Endothelial cell of umbilical vein (primary cell): ENCODE measurements at regions not wholly inside any gene's neighbourhood (a gene's known extent, or its start where the extent isn't known, plus 50 kb on each side); places are given as distances from the start of the nearest gene placed in this dataset.

Experiments used
- BruUV-seq: library from RNA; stranded (reverse); fragments of 400-500 nt; replicated peaks from 2 replicates; lab custom pipeline; 2021; lab: Mats Ljungman, UMichigan
- CTCF ChIA-PET: fragments of 300-600, 350-600 bp; sonication (Branson Sonifier 250); formaldehyde crosslinking; loops from one replicate; lab custom pipeline; 2021; ENCODE audit warnings: antibody characterized with exemption, inconsistent platforms; lab: Charles Lee
- POLR2A ChIA-PET: fragments of 300-600, 350-600 bp; sonication (Branson Sonifier 250); formaldehyde crosslinking; loops from one replicate; lab custom pipeline; 2021; ENCODE audit warnings: antibody characterized with exemption, inconsistent platforms; lab: Charles Lee
- DNase-seq: peaks from one replicate; pipeline ENCODE4 v3.0.0-alpha.2; 2011; ENCODE audit warnings: low read depth, low spot score
- FAIRE-seq: peaks from 2 replicates; lab custom pipeline; 2011; peaks lifted over from hg19 to GRCh38; lab: Jason Lieb, UNC
- H2AFZ ChIP-seq: 2 replicates; pipeline ENCODE4 v1.6.0; 2012; ENCODE audit warnings: low read depth, low read length, control low read depth, inconsistent platforms
- H3K27ac ChIP-seq: 2 replicates; pipeline ENCODE4 v1.5.1; 2011; ENCODE audit warnings: low read depth, mild to moderate bottlenecking, control low read depth, low read length, moderate library complexity; ENCODE audit not compliant: insufficient read depth
- H3K27me3 ChIP-seq, 2 experiments: 2 replicates each; pipeline versions ENCODE4 v1.6.0 to v1.6.1; 2011; ENCODE audit warnings: low read length in 2 of 2, mixed read lengths in 1 of 2; ENCODE audit not compliant: control insufficient read depth in 2 of 2, insufficient read depth in 2 of 2
- H3K36me3 ChIP-seq, 2 experiments: 2 replicates in 1 of 2; 3 replicates in 1 of 2; pipeline ENCODE4 v1.5.1; 2011; ENCODE audit warnings: low read length in 2 of 2, mild to moderate bottlenecking in 1 of 2, moderate library complexity in 1 of 2; ENCODE audit not compliant: control insufficient read depth in 2 of 2, insufficient read depth in 2 of 2; ENCODE audit errors: extremely low read depth in 1 of 2
- H3K4me1 ChIP-seq: 3 replicates; pipeline ENCODE4 v1.5.1; 2011; ENCODE audit warnings: mild to moderate bottlenecking, low read length; ENCODE audit not compliant: control insufficient read depth, insufficient read depth; ENCODE audit errors: extremely low read depth
- H3K4me2 ChIP-seq: 2 replicates; pipeline ENCODE4 v1.6.1; 2011; ENCODE audit warnings: low read length, control low read depth, mixed read lengths; ENCODE audit not compliant: insufficient read depth
- H3K4me3 ChIP-seq, 3 experiments: fragments of 200-600 bp in 1 of 3; sonication (generic), shearing (Covaris generic) in 1 of 3; replicated peaks in 1 of 3; 2 replicates each; pipeline ENCODE4 v1.5.1; 2011 to 2016; ENCODE audit warnings: control low read depth in 3 of 3, low read length in 3 of 3, mild to moderate bottlenecking in 2 of 3, inconsistent platforms in 1 of 3, low read depth in 1 of 3, moderate library complexity in 1 of 3; ENCODE audit not compliant: insufficient read depth in 1 of 3
- H3K79me2 ChIP-seq: 2 replicates; pipeline ENCODE4 v1.6.0; 2012; ENCODE audit warnings: low read length, inconsistent platforms; ENCODE audit not compliant: control insufficient read depth, insufficient read depth
- H3K9ac ChIP-seq: replicated peaks from 2 replicates; pipeline ENCODE3; 2011; ENCODE audit warnings: low read length, control low read depth; ENCODE audit not compliant: insufficient read depth; ENCODE audit errors: extremely low read depth
- H3K9me1 ChIP-seq: replicated peaks from 3 replicates; pipeline ENCODE4 v1.6.0; 2011; ENCODE audit warnings: mild to moderate bottlenecking, low read length; ENCODE audit not compliant: control insufficient read depth, insufficient read depth; ENCODE audit errors: extremely low read depth
- H3K9me3 ChIP-seq: replicated peaks from 2 replicates; pipeline ENCODE4 v1.5.1; 2012; ENCODE audit warnings: low read length, inconsistent platforms; ENCODE audit not compliant: control insufficient read depth, insufficient read depth
- H4K20me1 ChIP-seq: replicated peaks from 2 replicates; pipeline ENCODE3; 2011; ENCODE audit warnings: mild to moderate bottlenecking, low read length; ENCODE audit not compliant: control insufficient read depth, insufficient read depth; ENCODE audit errors: extremely low read depth
- EZH2 ChIP-seq: IDR thresholded peaks from 2 replicates; pipeline ENCODE4 v1.6.1; 2012; ENCODE audit warnings: borderline replicate concordance, low read depth, mild to moderate bottlenecking, moderate library complexity, low read length, inconsistent platforms; ENCODE audit not compliant: severe bottlenecking
- FOS ChIP-seq: IDR thresholded peaks from 2 replicates; pipeline ENCODE4 v1.6.1; 2011; ENCODE audit warnings: mild to moderate bottlenecking, low read length, moderate library complexity, borderline replicate concordance; ENCODE audit not compliant: insufficient read depth
- GATA2 ChIP-seq: IDR thresholded peaks from 2 replicates; pipeline ENCODE4 v1.7.0; 2011; ENCODE audit warnings: low read depth, mild to moderate bottlenecking, moderate library complexity, mixed read lengths, low read length; ENCODE audit not compliant: insufficient read length, insufficient read depth
- JUN ChIP-seq: IDR thresholded peaks from 2 replicates; pipeline ENCODE4 v1.6.1; 2011; ENCODE audit warnings: borderline replicate concordance, low read depth; ENCODE audit not compliant: insufficient read length, insufficient read depth
- MYC ChIP-seq: IDR thresholded peaks from one replicate; pipeline ENCODE4 v1.6.1; 2011; ENCODE audit warnings: mild to moderate bottlenecking, low read depth, low read length
- POLR2A ChIP-seq: IDR thresholded peaks from 2 replicates; pipeline ENCODE4 v1.6.1; 2012; ENCODE audit warnings: low read depth, mild to moderate bottlenecking, control low read depth, low read length
- POLR2AphosphoS5 ChIP-seq: IDR thresholded peaks from 2 replicates; pipeline ENCODE4 v1.6.1; 2012; ENCODE audit warnings: low read depth, mild to moderate bottlenecking, control low read depth, low read length, moderate library complexity; ENCODE audit not compliant: insufficient read depth
- dilution Hi-C: fragments of 300-500 bp; cut with MboI; formaldehyde crosslinking; loops from one replicate; pipeline ENCODE4 v1.15.0; 2019; ENCODE audit warnings: low sequenced_read_pairs; ENCODE audit not compliant: extremely low pct_ligation_motif_present
- intact Hi-C: fragments of 100-400 bp; cut with micrococcal nuclease; formaldehyde crosslinking; loops from one replicate; pipeline ENCODE4 v1.10.0; 2022
- TF ChIP-seq, protein P1 (sequence below): IDR thresholded peaks from 2 replicates; pipeline ENCODE4 v1.6.1; 2011; ENCODE audit not compliant: insufficient read depth, insufficient read length
- TF ChIP-seq, protein P2 (sequence below), 2 donors: IDR thresholded peaks; 1 replicate in 1 of 2; 2 replicates in 1 of 2; pipeline ENCODE4 v1.5.1; 2011; ENCODE audit warnings: low read length in 2 of 2, mild to moderate bottlenecking in 2 of 2, moderate library complexity in 2 of 2, control low read depth in 1 of 2, inconsistent platforms in 1 of 2, low read depth in 1 of 2; ENCODE audit not compliant: insufficient read depth in 1 of 2; ENCODE audit errors: extremely low read depth in 1 of 2

DNA sequence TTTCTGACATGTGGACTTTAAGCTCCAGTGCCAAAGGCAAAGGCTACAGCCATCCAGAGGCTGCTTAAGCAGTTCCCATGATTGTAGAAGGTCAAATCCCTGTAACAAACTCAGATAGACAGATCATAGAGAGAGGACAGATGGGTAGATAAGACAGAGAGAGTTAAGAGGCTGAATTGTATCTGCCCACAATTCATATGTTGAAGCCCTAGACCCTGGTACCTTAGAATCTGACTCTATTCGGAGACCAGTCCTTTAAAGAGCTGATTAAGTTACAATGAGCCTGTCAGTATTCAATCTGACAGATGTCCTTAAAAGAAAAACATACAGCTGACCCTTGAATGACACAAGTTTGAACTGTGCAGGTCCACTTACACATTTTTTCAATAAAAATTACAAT is 115.2 kb downstream of the RAP2A start:
- Histone ChIP-seq H4K20me1 (no peaks in the 10 kb centered on the region), H3K9ac (no peak overlapping the region), H3K4me3 (no peak overlapping the region), H3K9me1 (no peaks in the 10 kb centered on the region), H3K36me3 (no peaks in the 10 kb centered on the region), H3K27me3 (peaks cover 0 to 2% of the 10 kb centered on the region in 2 experiments), H3K9me3 (no peaks in the 10 kb centered on the region), H3K27ac (no peak overlapping the region), H2AFZ (no peak overlapping the region), H3K4me1 (no peaks in the 10 kb centered on the region), H3K79me2 (no peaks in the 10 kb centered on the region), H3K4me2 (no peak overlapping the region)
- no peak for DNase-seq
- TF ChIP-seq FOS, result no peak
- no peak for TF ChIP-seq JUN
- TF ChIP-seq, protein P1, sequence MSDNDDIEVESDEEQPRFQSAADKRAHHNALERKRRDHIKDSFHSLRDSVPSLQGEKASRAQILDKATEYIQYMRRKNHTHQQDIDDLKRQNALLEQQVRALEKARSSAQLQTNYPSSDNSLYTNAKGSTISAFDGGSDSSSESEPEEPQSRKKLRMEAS, result no peak
- TF ChIP-seq, protein P2, sequence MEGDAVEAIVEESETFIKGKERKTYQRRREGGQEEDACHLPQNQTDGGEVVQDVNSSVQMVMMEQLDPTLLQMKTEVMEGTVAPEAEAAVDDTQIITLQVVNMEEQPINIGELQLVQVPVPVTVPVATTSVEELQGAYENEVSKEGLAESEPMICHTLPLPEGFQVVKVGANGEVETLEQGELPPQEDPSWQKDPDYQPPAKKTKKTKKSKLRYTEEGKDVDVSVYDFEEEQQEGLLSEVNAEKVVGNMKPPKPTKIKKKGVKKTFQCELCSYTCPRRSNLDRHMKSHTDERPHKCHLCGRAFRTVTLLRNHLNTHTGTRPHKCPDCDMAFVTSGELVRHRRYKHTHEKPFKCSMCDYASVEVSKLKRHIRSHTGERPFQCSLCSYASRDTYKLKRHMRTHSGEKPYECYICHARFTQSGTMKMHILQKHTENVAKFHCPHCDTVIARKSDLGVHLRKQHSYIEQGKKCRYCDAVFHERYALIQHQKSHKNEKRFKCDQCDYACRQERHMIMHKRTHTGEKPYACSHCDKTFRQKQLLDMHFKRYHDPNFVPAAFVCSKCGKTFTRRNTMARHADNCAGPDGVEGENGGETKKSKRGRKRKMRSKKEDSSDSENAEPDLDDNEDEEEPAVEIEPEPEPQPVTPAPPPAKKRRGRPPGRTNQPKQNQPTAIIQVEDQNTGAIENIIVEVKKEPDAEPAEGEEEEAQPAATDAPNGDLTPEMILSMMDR (IDR thresholded peaks at IDR 0.05; ENCODE audit: extremely low read depth in 1 of 2, insufficient read depth in 1 of 2, low read depth in 1 of 2, low read length in 2 of 2), result no peak
- no peak for TF ChIP-seq MYC
- FAIRE-seq, result no peak
- no TSS peak for BruUV-seq
- POLR2A ChIA-PET, result no interaction called here
- intact Hi-C loops, result no loop called here
- CTCF ChIA-PET, result no interaction called here
- dilution Hi-C loops, result no loop called here

DNA sequence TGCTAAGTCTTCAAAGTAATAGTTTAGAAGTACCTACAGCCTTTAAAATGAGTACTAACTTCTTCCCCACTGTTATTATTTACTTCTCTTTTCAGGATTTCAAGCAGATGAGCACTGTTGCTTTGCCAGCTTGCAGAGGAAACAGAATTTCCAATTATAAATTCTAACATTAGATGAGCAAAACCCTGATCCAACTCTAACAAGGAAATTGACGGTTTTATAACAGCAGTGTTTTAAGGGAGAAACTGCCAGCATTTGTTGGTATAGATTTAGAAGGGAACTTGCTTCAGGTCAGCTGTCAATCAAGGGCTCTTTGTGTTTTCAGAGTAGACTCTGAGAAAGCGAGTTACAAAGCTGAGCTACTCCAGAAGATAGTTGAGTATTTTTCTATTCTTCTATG is 120.5 kb downstream of the RAP2A start:
- dilution Hi-C loops, result no loop called here
- CTCF ChIA-PET, result no interaction called here
- BruUV-seq, result no TSS peak

More for the DNA sequence above, 120.5 kb downstream of the RAP2A start:
- Histone ChIP-seq H3K4me2 (no peak overlapping the region), H3K27me3 (peaks cover 0 to 2% of the 10 kb centered on the region in 2 experiments), H3K4me3 (no peak overlapping the region), H3K36me3 (no peaks in the 10 kb centered on the region), H3K27ac (no peak overlapping the region), H3K4me1 (no peaks in the 10 kb centered on the region), H3K9me1 (no peaks in the 10 kb centered on the region), H2AFZ (no peak overlapping the region), H3K9me3 (no peaks in the 10 kb centered on the region), H4K20me1 (no peaks in the 10 kb centered on the region), H3K79me2 (no peaks in the 10 kb centered on the region), H3K9ac (no peak overlapping the region)
- TF ChIP-seq GATA2 (no peak), EZH2 (no peak), POLR2A (no peak), JUN (no peak), POLR2AphosphoS5 (no peak), MYC (no peak), FOS (no peak)
- TF ChIP-seq, protein P1, result no peak
- TF ChIP-seq, protein P2 (IDR thresholded peaks at IDR 0.05; ENCODE audit: extremely low read depth in 1 of 2, insufficient read depth in 1 of 2, low read depth in 1 of 2, low read length in 2 of 2), result no peak
- FAIRE-seq (no peak), DNase-seq (no peak)
- POLR2A ChIA-PET, result no interaction called here
- intact Hi-C loops, result no loop called here
